ENCODE measurements at regions not wholly inside any gene's neighbourhood (a gene's known extent, or its start where the extent isn't known, plus 50 kb on each side); places are given as distances from the start of the nearest gene placed in this dataset.

GRCh38 chr4:177010418-177010817 is 217.7 kb upstream of the VEGFC start:
- H3K9me3 Mint-ChIP-seq, result peaks cover 9% of the 10 kb centered on the region
- no peaks in the 10 kb centered on the region for H3K27me3 Mint-ChIP-seq (ENCODE audit: low read depth)
- no peak overlapping the region for H3K27ac Mint-ChIP-seq
- no peak for DNase-seq (ENCODE audit: low spot score)
- peaks cover 6% of the 10 kb centered on the region for H3K4me1 Mint-ChIP-seq (ENCODE audit: low read depth)
- H3K36me3 Mint-ChIP-seq (ENCODE audit: low read depth), result no peaks in the 10 kb centered on the region
- H3K4me3 Mint-ChIP-seq, result no peak overlapping the region

- DNase-seq (ENCODE audit: low spot score), result no peak
- Mint-ChIP-seq H3K4me1 (ENCODE audit: low read depth) (no peaks in the 10 kb centered on the region), H3K36me3 (ENCODE audit: low read depth) (no peaks in the 10 kb centered on the region), H3K27ac (no peak overlapping the region), H3K27me3 (ENCODE audit: low read depth) (no peaks in the 10 kb centered on the region), H3K4me3 (no peak overlapping the region), H3K9me3 (peaks cover 12% of the 10 kb centered on the region)
Measured at GRCh38 chr4:177012918-177013545, 220.3 kb upstream of the VEGFC start.

GRCh38 chr4:177016541-177017141 is 223.9 kb upstream of the VEGFC start:
- DNase-seq (ENCODE audit: low spot score), result no peak
- H3K27ac Mint-ChIP-seq, result no peak overlapping the region
- no peaks in the 10 kb centered on the region for H3K4me1 Mint-ChIP-seq (ENCODE audit: low read depth)
- H3K9me3 Mint-ChIP-seq, result peaks cover 23% of the 10 kb centered on the region
- no peaks in the 10 kb centered on the region for H3K27me3 Mint-ChIP-seq (ENCODE audit: low read depth)
- H3K4me3 Mint-ChIP-seq, result no peak overlapping the region
- no peaks in the 10 kb centered on the region for H3K36me3 Mint-ChIP-seq (ENCODE audit: low read depth)

DNA sequence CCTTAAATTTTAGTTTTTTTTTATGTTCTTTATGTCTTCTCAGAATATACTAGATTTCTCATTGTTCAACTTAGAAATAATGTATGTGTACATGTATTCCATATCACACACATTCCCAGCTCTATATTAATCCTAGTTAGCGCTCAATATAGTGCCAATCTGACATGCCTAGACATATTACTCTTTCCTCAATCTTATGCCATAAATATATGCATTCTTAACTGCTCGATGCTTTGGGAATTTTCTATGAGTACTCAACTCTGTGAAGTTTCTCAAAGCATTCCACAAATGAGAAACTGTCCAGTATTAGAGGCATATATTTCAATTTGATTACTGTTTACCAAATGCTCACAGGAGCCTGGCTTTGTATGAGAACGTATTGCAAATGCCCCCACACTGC is 231.2 kb upstream of the VEGFC start:
- no peaks in the 10 kb centered on the region for H3K27me3 Mint-ChIP-seq (ENCODE audit: low read depth)
- no peak overlapping the region for H3K27ac Mint-ChIP-seq
- H3K36me3 Mint-ChIP-seq (ENCODE audit: low read depth), result no peaks in the 10 kb centered on the region
- no peak for DNase-seq (ENCODE audit: low spot score)
- H3K9me3 Mint-ChIP-seq, result peaks cover 17% of the 10 kb centered on the region
- H3K4me1 Mint-ChIP-seq (ENCODE audit: low read depth), result no peaks in the 10 kb centered on the region
- H3K4me3 Mint-ChIP-seq, result no peak overlapping the region

DNA sequence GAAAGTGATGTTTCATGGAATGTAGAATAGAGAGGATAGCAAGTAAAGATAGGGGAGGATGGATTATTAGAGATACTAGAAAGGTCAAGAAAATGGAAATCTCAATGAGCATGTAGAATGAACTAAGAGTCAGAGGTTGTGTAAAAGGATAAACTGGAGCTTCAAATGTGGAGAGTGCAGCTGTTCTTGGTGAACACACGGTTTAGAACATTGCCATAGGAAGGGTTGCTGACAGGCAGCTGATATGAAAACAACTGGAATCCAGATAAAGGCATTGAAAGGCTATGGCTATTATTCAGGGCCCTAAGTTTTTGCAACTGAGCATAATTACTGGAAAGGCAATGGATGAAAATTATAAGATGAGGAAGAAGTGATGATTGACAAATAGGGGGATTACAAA is 239.6 kb upstream of the VEGFC start:
- H3K27ac Mint-ChIP-seq, result no peak overlapping the region
- H3K27me3 Mint-ChIP-seq (ENCODE audit: low read depth), result no peaks in the 10 kb centered on the region
- H3K9me3 Mint-ChIP-seq, result no peaks in the 10 kb centered on the region
- H3K4me3 Mint-ChIP-seq, result no peak overlapping the region
- no peak for DNase-seq (ENCODE audit: low spot score)
- no peaks in the 10 kb centered on the region for H3K4me1 Mint-ChIP-seq (ENCODE audit: low read depth)
- H3K36me3 Mint-ChIP-seq (ENCODE audit: low read depth), result no peaks in the 10 kb centered on the region

DNA sequence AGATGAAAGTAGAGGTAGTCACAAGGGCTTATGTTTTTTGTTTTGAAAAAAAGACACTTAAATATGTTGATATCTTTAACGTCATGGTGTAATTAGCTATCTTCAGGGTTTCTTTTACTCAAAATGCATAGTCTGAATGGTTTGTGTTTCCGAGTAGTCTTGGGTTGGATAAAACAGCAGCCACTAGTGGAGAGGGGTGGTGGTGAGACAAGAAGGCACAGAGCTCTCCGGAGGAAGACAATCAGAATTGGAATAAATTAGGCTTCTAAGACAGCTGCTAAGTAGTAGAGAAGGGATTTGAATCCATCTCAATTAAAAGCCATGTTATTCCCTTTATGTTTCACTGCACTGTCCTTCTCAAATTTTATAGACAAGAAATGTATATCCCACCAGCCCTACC is 240.4 kb upstream of the VEGFC start:
- DNase-seq (ENCODE audit: low spot score), result no peak
- H3K27me3 Mint-ChIP-seq (ENCODE audit: low read depth), result no peaks in the 10 kb centered on the region
- no peaks in the 10 kb centered on the region for H3K4me1 Mint-ChIP-seq (ENCODE audit: low read depth)
- no peaks in the 10 kb centered on the region for H3K9me3 Mint-ChIP-seq
- H3K4me3 Mint-ChIP-seq, result no peak overlapping the region
- H3K36me3 Mint-ChIP-seq (ENCODE audit: low read depth), result no peaks in the 10 kb centered on the region
- no peak overlapping the region for H3K27ac Mint-ChIP-seq

DNA sequence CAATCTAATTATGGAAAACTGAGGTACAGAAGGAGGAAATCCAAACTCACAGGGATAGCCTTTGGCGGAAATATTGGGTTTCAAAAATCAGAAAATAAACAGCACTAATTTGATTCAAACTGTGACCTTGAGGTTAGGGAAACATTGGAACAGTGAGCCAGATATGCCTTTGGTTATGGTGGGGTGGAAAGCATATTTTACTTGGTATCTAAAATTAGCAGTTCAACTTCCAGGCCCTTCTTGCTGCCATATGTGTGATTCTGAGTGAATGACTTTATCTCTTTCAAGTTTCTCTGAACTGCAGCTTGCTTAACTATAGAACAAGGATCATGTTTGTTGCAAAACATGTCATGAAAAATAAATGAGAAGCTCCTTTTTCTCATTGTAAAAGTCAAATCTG is 240.9 kb upstream of the VEGFC start:
- H3K27me3 Mint-ChIP-seq (ENCODE audit: low read depth), result no peaks in the 10 kb centered on the region
- no peak overlapping the region for H3K4me3 Mint-ChIP-seq
- H3K27ac Mint-ChIP-seq, result no peak overlapping the region
- H3K4me1 Mint-ChIP-seq (ENCODE audit: low read depth), result no peaks in the 10 kb centered on the region
- DNase-seq (ENCODE audit: low spot score), result no peak
- no peaks in the 10 kb centered on the region for H3K9me3 Mint-ChIP-seq
- no peaks in the 10 kb centered on the region for H3K36me3 Mint-ChIP-seq (ENCODE audit: low read depth)

- no peaks in the 10 kb centered on the region for H3K4me1 Mint-ChIP-seq (ENCODE audit: low read depth)
- no peaks in the 10 kb centered on the region for H3K9me3 Mint-ChIP-seq
- no peaks in the 10 kb centered on the region for H3K27me3 Mint-ChIP-seq (ENCODE audit: low read depth)
- no peak overlapping the region for H3K27ac Mint-ChIP-seq
- H3K4me3 Mint-ChIP-seq, result no peak overlapping the region
- no peak for DNase-seq (ENCODE audit: low spot score)
- no peaks in the 10 kb centered on the region for H3K36me3 Mint-ChIP-seq (ENCODE audit: low read depth)
Measured at GRCh38 chr4:177041356-177041755, 248.6 kb upstream of the VEGFC start.

DNA sequence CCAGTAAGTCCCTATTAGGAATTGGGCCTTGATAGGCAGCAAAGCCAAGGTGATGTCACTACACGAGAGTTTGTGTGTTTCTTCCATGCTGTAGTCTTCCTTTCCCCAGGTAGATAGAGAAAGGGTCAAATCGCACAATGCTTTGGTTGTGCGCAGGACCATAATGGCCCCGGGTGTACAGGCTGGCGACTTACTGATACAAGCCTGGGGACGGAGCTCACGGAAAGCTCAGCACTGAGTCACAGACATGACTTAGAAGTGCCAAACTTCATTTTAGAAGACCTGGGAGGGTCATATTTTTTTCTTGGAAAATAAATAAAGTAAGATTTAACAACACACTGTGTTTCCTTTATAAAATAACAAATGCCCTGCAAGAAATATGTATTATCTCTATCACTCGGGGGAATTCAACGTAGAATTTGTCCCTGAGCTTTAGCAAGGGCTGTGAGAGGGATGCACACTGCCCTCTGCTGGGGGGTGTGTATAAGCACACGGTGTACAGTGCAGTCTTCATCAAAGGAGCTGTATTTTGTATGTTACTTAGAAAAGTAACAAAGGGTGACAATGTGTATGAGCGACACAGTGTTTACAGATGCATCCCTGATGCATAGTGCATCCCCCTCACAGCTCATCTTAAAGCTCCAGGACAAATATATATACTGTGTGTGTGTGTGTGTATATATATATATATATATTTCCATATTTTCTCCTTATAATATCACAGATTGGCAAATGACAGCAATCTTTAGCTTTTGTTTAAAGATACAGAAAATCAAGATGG is 254.5 kb upstream of the VEGFC start:
- Mint-ChIP-seq H3K9me3 (no peaks in the 10 kb centered on the region), H3K4me1 (ENCODE audit: low read depth) (no peaks in the 10 kb centered on the region), H3K27me3 (ENCODE audit: low read depth) (peaks cover 5% of the 10 kb centered on the region), H3K4me3 (no peak overlapping the region), H3K27ac (no peak overlapping the region), H3K36me3 (ENCODE audit: low read depth) (no peaks in the 10 kb centered on the region)
- peak; percentile 30 for DNase-seq (ENCODE audit: low spot score)

GRCh38 chr4:177047851-177048174 is 255.1 kb upstream of the VEGFC start:
- Mint-ChIP-seq H3K4me1 (ENCODE audit: low read depth) (no peaks in the 10 kb centered on the region), H3K27ac (no peak overlapping the region), H3K4me3 (no peak overlapping the region), H3K9me3 (no peaks in the 10 kb centered on the region), H3K36me3 (ENCODE audit: low read depth) (no peaks in the 10 kb centered on the region), H3K27me3 (ENCODE audit: low read depth) (peaks cover 5% of the 10 kb centered on the region)
- DNase-seq (ENCODE audit: low spot score), result no peak

- no peak overlapping the region for H3K27ac Mint-ChIP-seq
- H3K9me3 Mint-ChIP-seq, result no peaks in the 10 kb centered on the region
- peaks cover 5% of the 10 kb centered on the region for H3K27me3 Mint-ChIP-seq (ENCODE audit: low read depth)
- no peak overlapping the region for H3K4me3 Mint-ChIP-seq
- peak; percentile 14 for DNase-seq (ENCODE audit: low spot score)
- peaks cover 3% of the 10 kb centered on the region for H3K4me1 Mint-ChIP-seq (ENCODE audit: low read depth)
- H3K36me3 Mint-ChIP-seq (ENCODE audit: low read depth), result no peaks in the 10 kb centered on the region
Measured at GRCh38 chr4:177051473-177052060, 258.1 kb upstream of the NEIL3 start.

- no peaks in the 10 kb centered on the region for H3K36me3 Mint-ChIP-seq (ENCODE audit: low read depth)
- H3K27me3 Mint-ChIP-seq (ENCODE audit: low read depth), result peaks cover 5% of the 10 kb centered on the region
- no peak for DNase-seq (ENCODE audit: low spot score)
Measured at GRCh38 chr4:177052211-177052934, 257.3 kb upstream of the NEIL3 start.

DNA sequence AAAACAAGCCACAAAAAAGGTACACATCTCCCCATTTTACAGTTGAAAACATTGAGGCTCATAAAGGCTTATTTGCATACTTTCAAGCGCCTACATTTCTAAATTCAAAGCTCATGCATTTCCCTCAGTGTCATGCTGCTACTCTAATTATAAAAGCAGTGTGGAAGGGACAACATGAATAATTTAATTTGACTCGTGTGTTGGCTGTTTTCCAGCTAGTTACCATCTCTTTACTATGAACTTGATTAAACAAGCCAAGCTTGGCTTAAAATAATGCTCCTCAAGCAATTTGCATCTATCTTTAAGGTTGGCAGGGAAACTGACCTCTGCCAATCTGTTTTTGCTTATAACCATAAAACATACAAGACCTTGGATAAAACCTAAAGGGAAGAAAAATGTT is 252.5 kb upstream of the NEIL3 start:
- peaks cover 3% of the 10 kb centered on the region for H3K27me3 Mint-ChIP-seq (ENCODE audit: low read depth)
- H3K4me1 Mint-ChIP-seq (ENCODE audit: low read depth), result peaks cover 3% of the 10 kb centered on the region
- H3K9me3 Mint-ChIP-seq, result no peaks in the 10 kb centered on the region
- no peak overlapping the region for H3K27ac Mint-ChIP-seq
- no peak overlapping the region for H3K4me3 Mint-ChIP-seq
- no peaks in the 10 kb centered on the region for H3K36me3 Mint-ChIP-seq (ENCODE audit: low read depth)
- DNase-seq (ENCODE audit: low spot score), result no peak

More at GRCh38 chr4:177052211-177052934, 257.3 kb upstream of the NEIL3 start:
- Mint-ChIP-seq H3K9me3 (no peaks in the 10 kb centered on the region), H3K27ac (no peak overlapping the region), H3K4me1 (ENCODE audit: low read depth) (peaks cover 3% of the 10 kb centered on the region), H3K4me3 (no peak overlapping the region)

DNA sequence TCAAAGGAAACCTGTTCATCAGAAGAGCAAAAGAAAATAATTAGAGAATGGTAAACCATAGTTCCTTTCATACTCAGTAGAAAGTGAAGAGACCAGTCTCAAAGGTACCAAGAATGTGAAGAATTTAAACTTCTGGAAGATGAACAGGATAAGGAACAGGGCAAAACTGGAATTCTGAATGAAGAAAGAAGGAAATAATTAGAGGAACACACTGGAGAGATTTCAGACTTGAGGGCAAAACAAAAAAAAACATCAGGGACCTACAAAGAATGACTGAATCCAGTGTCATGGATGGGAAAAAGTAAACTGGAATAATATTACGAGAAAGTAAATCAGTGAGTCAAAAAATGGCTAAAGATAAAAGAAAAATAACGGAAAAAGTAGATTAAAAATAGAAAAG is 245.6 kb upstream of the NEIL3 start:
- DNase-seq (ENCODE audit: low spot score), result no peak
- Mint-ChIP-seq H3K9me3 (no peaks in the 10 kb centered on the region), H3K4me1 (ENCODE audit: low read depth) (no peaks in the 10 kb centered on the region), H3K36me3 (ENCODE audit: low read depth) (no peaks in the 10 kb centered on the region), H3K4me3 (no peak overlapping the region), H3K27me3 (ENCODE audit: low read depth) (peaks cover 3% of the 10 kb centered on the region), H3K27ac (no peak overlapping the region)
